Caco-2 (cell line): ENCODE measurements at regions not wholly inside any gene's neighbourhood (a gene's known extent, or its start where the extent isn't known, plus 50 kb on each side); places are given as distances from the start of the nearest gene placed in this dataset.

Experiments
- BruUV-seq: library from RNA; stranded (reverse); fragments of 400-500 nt; replicated peaks from 2 replicates; lab custom pipeline; 2021; lab: Mats Ljungman, UMichigan
- CTCF ChIA-PET: fragments of 300-600 bp; sonication (Branson Sonifier 250); formaldehyde crosslinking; loops from one replicate; lab custom pipeline; 2022; ENCODE audit warnings: antibody characterized with exemption; lab: Charles Lee
- POLR2A ChIA-PET: fragments of 300-600 bp; sonication (Branson Sonifier 250); formaldehyde crosslinking; loops from one replicate; lab custom pipeline; 2022; ENCODE audit warnings: antibody characterized with exemption; lab: Charles Lee
- DNase-seq, 2 experiments: peaks; one replicate each; pipeline versions ENCODE4 v3.0.0 to v3.0.0-alpha.2; 2020 to 2022
- H3K27me3 ChIP-seq: replicated peaks from 2 replicates; pipeline ENCODE4 v1.6.0; 2011; ENCODE audit warnings: low read length; ENCODE audit not compliant: control insufficient read depth, insufficient read depth
- H3K36me3 ChIP-seq: 2 replicates; pipeline ENCODE4 v1.5.1; 2011; ENCODE audit warnings: low read length; ENCODE audit not compliant: control insufficient read depth, insufficient read depth
- H3K4me1 ChIP-seq: fragments of 250-450 bp; sonication (Bioruptor Pico); 2 replicates; pipeline ENCODE4 v1.5.1; 2020; ENCODE audit warnings: mild to moderate bottlenecking
- H3K4me3 ChIP-seq: 2 replicates; pipeline ENCODE4 v1.5.1; 2011; ENCODE audit warnings: low read depth, mild to moderate bottlenecking, control low read depth, low read length
- H3K9me3 ChIP-seq: fragments of 250-450 bp; sonication (Bioruptor Pico); 2 replicates; pipeline ENCODE4 v1.5.1; 2020; ENCODE audit warnings: mild to moderate bottlenecking, moderate library complexity
- H3K27ac Mint-ChIP-seq: one replicate; pipeline ENCODE4 v1.8.0; 2022; ENCODE audit warnings: mixed read lengths; ENCODE audit not compliant: unreplicated experiment
- H3K27me3 Mint-ChIP-seq: one replicate; pipeline ENCODE4 v1.8.0; 2022; ENCODE audit warnings: mixed read lengths; ENCODE audit not compliant: insufficient read depth, unreplicated experiment
- H3K36me3 Mint-ChIP-seq: one replicate; pipeline ENCODE4 v1.8.0; 2022; ENCODE audit warnings: mild to moderate bottlenecking, mixed read lengths; ENCODE audit not compliant: insufficient read depth, unreplicated experiment
- H3K4me1 Mint-ChIP-seq: one replicate; pipeline ENCODE4 v1.8.0; 2022; ENCODE audit warnings: low read depth, mixed read lengths; ENCODE audit not compliant: unreplicated experiment
- H3K4me3 Mint-ChIP-seq: one replicate; pipeline ENCODE4 v1.8.0; 2022; ENCODE audit warnings: mild to moderate bottlenecking, moderate library complexity, mixed read lengths; ENCODE audit not compliant: unreplicated experiment
- H3K9me3 Mint-ChIP-seq: one replicate; pipeline ENCODE4 v1.8.0; 2022; ENCODE audit warnings: mixed read lengths; ENCODE audit not compliant: unreplicated experiment
- intact Hi-C: fragments of 100-400 bp; cut with micrococcal nuclease; formaldehyde crosslinking; loops from one replicate; pipeline ENCODE4 v1.10.0; 2022; ENCODE audit not compliant: unreplicated experiment
- TF ChIP-seq, protein P1 (sequence below), 2 experiments: fragments of 200-600 bp in 1 of 2; IDR thresholded peaks; 1 replicate in 1 of 2; 2 replicates in 1 of 2; pipeline versions ENCODE4 v1.5.1 to v1.8.0; 2011 to 2022; ENCODE audit warnings: antibody characterized with exemption in 1 of 2, control low read depth in 1 of 2, inconsistent platforms in 1 of 2, low read depth in 1 of 2, low read length in 1 of 2, mild to moderate bottlenecking in 1 of 2, moderate library complexity in 1 of 2; ENCODE audit not compliant: insufficient read depth in 1 of 2, severe bottlenecking in 1 of 2, unreplicated experiment in 1 of 2

DNA sequence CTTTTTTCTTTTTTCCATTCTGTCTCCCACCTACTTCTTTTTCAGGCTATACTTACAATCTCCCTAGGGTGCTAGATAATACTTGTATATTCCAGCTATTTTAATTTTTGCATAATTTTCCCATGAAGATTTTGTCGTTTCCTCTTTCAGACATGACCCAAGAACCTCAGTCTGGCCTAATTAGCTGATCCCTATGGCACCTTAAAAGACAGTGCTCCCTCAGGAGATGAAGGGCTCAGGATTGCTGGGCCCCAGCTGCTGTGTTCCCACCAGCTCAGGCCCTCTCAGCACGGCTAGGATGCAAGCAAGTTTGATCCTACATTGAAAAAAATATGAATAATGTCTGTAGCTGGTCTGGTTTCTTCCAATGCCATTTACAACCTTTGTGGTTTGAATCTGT lies 55.0 kb upstream of the RGS5 start:
- no TSS peak for BruUV-seq
- no peaks in the 10 kb centered on the region for H3K4me1 Mint-ChIP-seq
- no peaks in the 10 kb centered on the region for H3K9me3 Mint-ChIP-seq
- POLR2A ChIA-PET = no interaction called here
- Histone ChIP-seq H3K36me3 (no peaks in the 10 kb centered on the region), H3K4me1 (no peaks in the 10 kb centered on the region), H3K27me3 (no peaks in the 10 kb centered on the region), H3K4me3 (no peak overlapping the region), H3K9me3 (no peaks in the 10 kb centered on the region)
- no peaks in the 10 kb centered on the region for H3K36me3 Mint-ChIP-seq
- intact Hi-C loops = no loop called here
- TF ChIP-seq, protein P1, sequence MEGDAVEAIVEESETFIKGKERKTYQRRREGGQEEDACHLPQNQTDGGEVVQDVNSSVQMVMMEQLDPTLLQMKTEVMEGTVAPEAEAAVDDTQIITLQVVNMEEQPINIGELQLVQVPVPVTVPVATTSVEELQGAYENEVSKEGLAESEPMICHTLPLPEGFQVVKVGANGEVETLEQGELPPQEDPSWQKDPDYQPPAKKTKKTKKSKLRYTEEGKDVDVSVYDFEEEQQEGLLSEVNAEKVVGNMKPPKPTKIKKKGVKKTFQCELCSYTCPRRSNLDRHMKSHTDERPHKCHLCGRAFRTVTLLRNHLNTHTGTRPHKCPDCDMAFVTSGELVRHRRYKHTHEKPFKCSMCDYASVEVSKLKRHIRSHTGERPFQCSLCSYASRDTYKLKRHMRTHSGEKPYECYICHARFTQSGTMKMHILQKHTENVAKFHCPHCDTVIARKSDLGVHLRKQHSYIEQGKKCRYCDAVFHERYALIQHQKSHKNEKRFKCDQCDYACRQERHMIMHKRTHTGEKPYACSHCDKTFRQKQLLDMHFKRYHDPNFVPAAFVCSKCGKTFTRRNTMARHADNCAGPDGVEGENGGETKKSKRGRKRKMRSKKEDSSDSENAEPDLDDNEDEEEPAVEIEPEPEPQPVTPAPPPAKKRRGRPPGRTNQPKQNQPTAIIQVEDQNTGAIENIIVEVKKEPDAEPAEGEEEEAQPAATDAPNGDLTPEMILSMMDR (IDR thresholded peaks at IDR 0.05; ENCODE audit: insufficient read depth in 1 of 2, low read depth in 1 of 2, low read length in 1 of 2, severe bottlenecking in 1 of 2, unreplicated experiment in 1 of 2) = no peak
- no peak for DNase-seq
- H3K4me3 Mint-ChIP-seq = no peak overlapping the region
- CTCF ChIA-PET = no interaction called here
- H3K27ac Mint-ChIP-seq = no peak overlapping the region
- H3K27me3 Mint-ChIP-seq = no peaks in the 10 kb centered on the region

DNA sequence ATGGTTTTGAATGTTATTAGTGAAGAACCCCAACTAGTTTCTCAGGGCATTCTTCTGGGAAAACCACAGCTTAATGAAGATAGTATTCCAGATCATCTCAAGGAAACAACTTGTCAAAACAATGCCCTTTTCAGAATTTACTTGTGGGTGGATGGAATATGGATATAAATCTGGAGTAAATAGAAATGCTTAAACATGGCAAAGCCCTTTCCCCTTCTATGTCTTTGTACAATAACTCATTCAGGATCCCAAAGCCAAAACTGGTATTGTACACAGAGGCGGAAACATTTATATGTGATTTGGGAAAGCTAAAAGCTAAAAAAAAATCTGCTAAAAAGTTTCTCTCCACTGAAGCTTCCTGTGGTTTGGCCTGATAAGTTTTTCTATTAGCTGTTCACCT lies 55.5 kb upstream of the RGS5 start:
- CTCF ChIA-PET = no interaction called here
- no peaks in the 10 kb centered on the region for H3K9me3 ChIP-seq
- H3K4me3 ChIP-seq = no peak overlapping the region
- no peaks in the 10 kb centered on the region for H3K4me1 ChIP-seq
- POLR2A ChIA-PET = no interaction called here
- Mint-ChIP-seq H3K27ac (no peak overlapping the region), H3K4me3 (no peak overlapping the region), H3K4me1 (no peaks in the 10 kb centered on the region), H3K9me3 (no peaks in the 10 kb centered on the region), H3K36me3 (no peaks in the 10 kb centered on the region), H3K27me3 (no peaks in the 10 kb centered on the region)
- intact Hi-C loops = no loop called here
- no peak for DNase-seq
- no peaks in the 10 kb centered on the region for H3K27me3 ChIP-seq
- BruUV-seq = no TSS peak
- TF ChIP-seq, protein P1 (IDR thresholded peaks at IDR 0.05; ENCODE audit: insufficient read depth in 1 of 2, low read depth in 1 of 2, low read length in 1 of 2, severe bottlenecking in 1 of 2, unreplicated experiment in 1 of 2) = no peak
- H3K36me3 ChIP-seq = no peaks in the 10 kb centered on the region

DNA sequence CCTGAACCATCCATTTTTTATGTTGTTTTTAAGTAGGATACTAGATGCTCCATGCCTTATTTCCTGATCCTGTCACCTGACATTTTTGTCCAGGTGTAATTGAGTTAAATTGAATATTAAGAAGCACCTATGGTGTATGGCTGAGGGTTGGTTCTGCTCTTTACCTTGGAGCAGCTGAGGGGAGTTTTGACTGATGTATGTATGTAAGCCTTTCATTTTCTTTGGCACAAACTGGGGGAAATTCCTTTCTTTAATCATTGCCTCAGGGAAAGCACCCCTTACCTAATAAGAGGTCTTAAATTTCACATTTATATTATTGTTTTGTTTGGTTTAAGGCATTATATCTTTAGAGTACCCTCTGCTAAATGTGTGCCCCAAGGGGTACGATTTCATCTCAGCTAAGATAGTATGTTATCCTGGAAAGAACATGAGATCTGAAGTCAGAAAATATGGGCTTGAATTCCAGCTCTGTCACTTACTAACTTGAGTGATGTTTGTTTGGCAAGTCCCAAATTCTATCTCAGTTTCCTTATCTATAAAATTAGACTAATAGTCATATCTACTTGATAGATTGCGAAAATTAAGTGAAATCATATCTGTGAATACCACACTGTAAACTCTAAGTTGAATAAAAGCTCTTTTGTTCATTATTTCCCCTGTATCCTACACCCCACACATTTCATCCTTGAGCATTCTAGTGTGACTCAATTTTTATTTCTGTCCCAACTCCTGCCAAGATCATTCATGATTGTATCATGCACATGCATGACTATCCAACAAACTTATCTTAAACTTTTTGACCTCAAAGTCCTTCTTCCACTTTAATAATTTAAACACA lies 57.7 kb upstream of the NUF2 start:
- H3K27me3 ChIP-seq = no peaks in the 10 kb centered on the region
- no peak overlapping the region for H3K4me3 ChIP-seq
- H3K9me3 ChIP-seq = no peaks in the 10 kb centered on the region
- H3K9me3 Mint-ChIP-seq = no peaks in the 10 kb centered on the region
- TF ChIP-seq, protein P1 (IDR thresholded peaks at IDR 0.05; ENCODE audit: insufficient read depth in 1 of 2, low read depth in 1 of 2, low read length in 1 of 2, severe bottlenecking in 1 of 2, unreplicated experiment in 1 of 2) = no peak
- CTCF ChIA-PET = no interaction called here
- no peaks in the 10 kb centered on the region for H3K4me1 ChIP-seq
- no peak for DNase-seq
- intact Hi-C loops = no loop called here
- H3K4me3 Mint-ChIP-seq = no peak overlapping the region
- no peaks in the 10 kb centered on the region for H3K36me3 Mint-ChIP-seq
- no TSS peak for BruUV-seq
- H3K4me1 Mint-ChIP-seq = no peaks in the 10 kb centered on the region
- H3K27ac Mint-ChIP-seq = no peak overlapping the region
- H3K27me3 Mint-ChIP-seq = no peaks in the 10 kb centered on the region
- POLR2A ChIA-PET = no interaction called here
- H3K36me3 ChIP-seq = no peaks in the 10 kb centered on the region
